ENCODE measurements at regions not wholly inside any gene's neighbourhood (a gene's known extent, or its start where the extent isn't known, plus 50 kb on each side); places are given as distances from the start of the nearest gene placed in this dataset.

DNA sequence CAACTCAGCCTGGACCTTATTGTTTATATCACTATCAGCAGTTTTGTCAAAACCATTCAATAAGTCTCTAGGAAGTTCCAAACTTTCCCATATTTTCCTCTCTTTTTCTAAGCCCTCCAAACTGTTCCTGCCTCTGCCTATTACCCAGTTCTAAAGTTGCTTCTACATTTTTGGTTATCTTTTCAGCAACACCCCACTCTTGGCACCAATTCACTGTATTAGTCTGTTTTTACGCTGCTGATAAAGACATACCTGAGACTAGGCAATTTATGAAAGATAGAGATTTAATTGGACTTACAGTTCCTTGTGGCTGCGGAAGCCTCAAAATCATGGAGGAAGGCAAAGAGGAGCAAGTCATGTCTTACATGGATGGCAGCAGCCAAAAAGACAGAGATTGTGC lies 744.4 kb upstream of the ADAMTS16 start:
- no peak for TF ChIP-seq POLR2A (IDR thresholded peaks at IDR 0.05)
- TF ChIP-seq, protein P1, sequence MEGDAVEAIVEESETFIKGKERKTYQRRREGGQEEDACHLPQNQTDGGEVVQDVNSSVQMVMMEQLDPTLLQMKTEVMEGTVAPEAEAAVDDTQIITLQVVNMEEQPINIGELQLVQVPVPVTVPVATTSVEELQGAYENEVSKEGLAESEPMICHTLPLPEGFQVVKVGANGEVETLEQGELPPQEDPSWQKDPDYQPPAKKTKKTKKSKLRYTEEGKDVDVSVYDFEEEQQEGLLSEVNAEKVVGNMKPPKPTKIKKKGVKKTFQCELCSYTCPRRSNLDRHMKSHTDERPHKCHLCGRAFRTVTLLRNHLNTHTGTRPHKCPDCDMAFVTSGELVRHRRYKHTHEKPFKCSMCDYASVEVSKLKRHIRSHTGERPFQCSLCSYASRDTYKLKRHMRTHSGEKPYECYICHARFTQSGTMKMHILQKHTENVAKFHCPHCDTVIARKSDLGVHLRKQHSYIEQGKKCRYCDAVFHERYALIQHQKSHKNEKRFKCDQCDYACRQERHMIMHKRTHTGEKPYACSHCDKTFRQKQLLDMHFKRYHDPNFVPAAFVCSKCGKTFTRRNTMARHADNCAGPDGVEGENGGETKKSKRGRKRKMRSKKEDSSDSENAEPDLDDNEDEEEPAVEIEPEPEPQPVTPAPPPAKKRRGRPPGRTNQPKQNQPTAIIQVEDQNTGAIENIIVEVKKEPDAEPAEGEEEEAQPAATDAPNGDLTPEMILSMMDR (IDR thresholded peaks at IDR 0.05) = no peak
- no peaks in the 10 kb centered on the region for H3K4me1 ChIP-seq
- WGBS, 5 donors = 42 to 89% (median 68%) methylated on average over 2 of the region's 2 CpGs
- H3K27ac ChIP-seq = no peak overlapping the region
- H3K4me3 ChIP-seq = no peak overlapping the region
- no peaks in the 10 kb centered on the region for H3K27me3 ChIP-seq
- H3K36me3 ChIP-seq = no peaks in the 10 kb centered on the region
- no peak for DNase-seq
- intact Hi-C loops (cut with DNase I; ENCODE audit: low total_unique reads) = no loop called here
- H3K9me3 ChIP-seq = peaks cover 0 to 44% (median 19%) of the 10 kb centered on the region in 4 donors

DNA sequence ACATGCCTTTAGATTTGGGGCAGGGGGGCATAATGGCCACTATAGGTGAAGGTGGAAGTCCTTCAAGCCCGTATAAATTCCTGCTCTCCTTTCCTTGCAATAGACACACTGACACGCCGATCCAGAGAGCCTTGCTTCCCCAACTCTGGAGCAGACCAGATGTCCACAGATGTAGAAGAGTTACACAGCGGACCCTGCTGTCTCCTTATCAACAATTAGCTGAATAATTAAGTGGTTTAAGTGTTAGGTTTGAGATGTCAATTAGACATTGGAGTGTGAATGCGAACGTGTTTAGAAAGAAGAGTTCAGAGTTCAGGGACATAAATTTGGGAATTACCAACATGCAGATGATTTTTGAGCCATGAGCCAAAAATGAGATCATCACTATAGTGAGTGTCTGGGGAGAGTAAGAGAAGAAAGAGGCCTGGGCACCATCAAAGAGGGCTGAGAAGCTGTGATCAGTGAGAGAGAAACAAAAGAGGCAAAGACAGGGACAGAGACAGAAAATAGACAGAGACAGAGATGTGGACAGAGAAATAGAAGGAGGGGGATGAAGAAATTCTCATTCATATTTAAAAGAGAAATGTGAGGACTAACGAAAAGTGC lies 734.4 kb upstream of the ADAMTS16 start:
- intact Hi-C loops (cut with DNase I; ENCODE audit: low total_unique reads) = no loop called here

DNA sequence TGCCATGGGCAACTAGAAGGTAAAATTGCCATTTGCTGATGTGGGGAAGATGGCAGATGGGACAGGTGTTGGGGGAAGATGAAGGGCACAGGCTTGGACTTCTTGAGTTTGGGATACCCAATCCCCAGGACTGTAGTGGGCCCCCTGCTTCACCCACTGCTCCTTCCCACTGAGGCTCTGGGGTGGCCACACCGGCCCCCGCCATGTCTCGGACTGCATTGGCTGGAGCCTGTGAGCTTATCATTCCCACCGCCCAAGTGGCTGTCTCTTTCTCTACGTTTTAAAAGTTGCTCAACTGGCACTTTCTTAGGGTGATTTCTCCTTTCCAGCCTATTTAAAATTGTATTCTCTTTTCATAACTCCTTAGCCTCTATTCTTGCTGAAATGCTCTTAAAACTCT lies 730.0 kb upstream of the ADAMTS16 start:
- no peak overlapping the region for H3K27ac ChIP-seq
- H3K4me3 ChIP-seq = no peak overlapping the region
- TF ChIP-seq POLR2AphosphoS5 (IDR thresholded peaks at IDR 0.05) (no peak), EP300 (IDR thresholded peaks at IDR 0.05) (no peak), POLR2A (IDR thresholded peaks at IDR 0.05) (no peak)
- TF ChIP-seq, protein P1 (IDR thresholded peaks at IDR 0.05) = no peak
- peaks cover 0 to 16% (median 3%) of the 10 kb centered on the region in 4 donors for H3K9me3 ChIP-seq
- H3K27me3 ChIP-seq = no peaks in the 10 kb centered on the region
- WGBS, 5 donors = 84 to 92% (median 90%) methylated on average over 5 of the region's 5 CpGs
- DNase-seq = no peak
- intact Hi-C loops (cut with DNase I; ENCODE audit: low total_unique reads) = no loop called here
- H3K36me3 ChIP-seq = no peaks in the 10 kb centered on the region
- H3K4me1 ChIP-seq = no peaks in the 10 kb centered on the region

More for the DNA sequence above, 734.4 kb upstream of the ADAMTS16 start:
- H3K9me3 ChIP-seq = peaks cover 0 to 9% (median 3%) of the 10 kb centered on the region in 4 donors
- 71 to 80% (median 78%) methylated on average over 7 of the region's 7 CpGs for WGBS, 5 donors
- peak in 1 of 2 donors; percentile 11 for DNase-seq
- no peaks in the 10 kb centered on the region for H3K36me3 ChIP-seq
- TF ChIP-seq EP300 (IDR thresholded peaks at IDR 0.05) (no peak), POLR2AphosphoS5 (IDR thresholded peaks at IDR 0.05) (no peak), POLR2A (IDR thresholded peaks at IDR 0.05) (no peak)
- TF ChIP-seq, protein P1 (IDR thresholded peaks at IDR 0.05) = no peak
- no peaks in the 10 kb centered on the region for H3K27me3 ChIP-seq
- H3K4me3 ChIP-seq = no peak overlapping the region
- H3K27ac ChIP-seq = no peak overlapping the region
- no peaks in the 10 kb centered on the region for H3K4me1 ChIP-seq

DNA sequence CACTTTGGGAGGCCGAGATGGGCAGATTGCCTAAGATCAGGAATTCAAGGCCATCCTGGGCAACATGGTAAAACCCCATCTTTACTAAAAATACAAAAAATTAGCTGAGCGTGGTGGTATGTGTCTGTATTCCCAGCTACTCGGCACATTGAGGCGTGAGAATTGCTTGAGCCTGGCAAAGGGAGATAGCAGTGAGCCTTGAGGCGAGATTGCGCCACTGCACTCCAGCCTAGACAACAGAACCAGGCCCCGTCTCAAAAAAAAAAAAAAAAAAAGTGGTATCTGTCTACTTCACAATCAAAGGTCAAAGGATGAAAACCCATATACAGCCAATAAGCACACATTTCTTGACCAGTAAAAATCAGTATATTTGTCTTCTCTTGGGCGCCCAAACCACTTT lies 728.5 kb upstream of the ADAMTS16 start:
- TF ChIP-seq POLR2A (IDR thresholded peaks at IDR 0.05) (no peak), POLR2AphosphoS5 (IDR thresholded peaks at IDR 0.05) (no peak), EP300 (IDR thresholded peaks at IDR 0.05) (no peak)
- TF ChIP-seq, protein P1 (IDR thresholded peaks at IDR 0.05) = no peak

More for the DNA sequence above, 728.5 kb upstream of the ADAMTS16 start:
- no peaks in the 10 kb centered on the region for H3K27me3 ChIP-seq
- intact Hi-C loops (cut with DNase I; ENCODE audit: low total_unique reads) = no loop called here
- peaks cover 0 to 12% (median 3%) of the 10 kb centered on the region in 4 donors for H3K9me3 ChIP-seq
- no peak overlapping the region for H3K27ac ChIP-seq
- no peak overlapping the region for H3K4me3 ChIP-seq
- H3K4me1 ChIP-seq = no peaks in the 10 kb centered on the region
- DNase-seq = no peak
- no peaks in the 10 kb centered on the region for H3K36me3 ChIP-seq
- 79 to 84% (median 79%) methylated on average over 8 of the region's 8 CpGs for WGBS, 5 donors
